ENCODE measurements at regions not wholly inside any gene's neighbourhood (a gene's known extent, or its start where the extent isn't known, plus 50 kb on each side); places are given as distances from the start of the nearest gene placed in this dataset.

DNA sequence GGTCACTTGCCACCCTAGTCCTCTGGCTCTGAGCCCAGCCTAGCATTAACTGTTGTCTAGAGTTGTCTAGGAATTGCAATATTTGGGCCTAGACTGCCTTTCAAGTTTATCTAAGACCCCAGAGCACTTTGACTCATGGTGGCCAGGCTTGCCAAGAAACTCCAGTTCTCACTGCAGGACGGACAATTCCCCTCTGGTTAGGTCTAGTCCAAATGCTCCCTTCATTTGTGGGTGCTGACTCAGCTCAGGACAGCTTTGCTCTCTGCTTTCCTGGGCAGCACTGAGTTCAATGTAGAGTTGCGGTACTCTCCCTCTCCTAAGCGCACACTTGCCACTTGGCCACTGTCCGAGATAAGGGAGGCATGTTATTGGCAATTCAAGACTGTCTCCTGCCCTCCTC lies 619.4 kb downstream of the TLE1 start:
- no peak for TF ChIP-seq POLR2A (IDR thresholded peaks at IDR 0.05)
- no peak for TF ChIP-seq CTCF (IDR thresholded peaks at IDR 0.05)

Data from adrenal gland (tissue), 5 donors.